GM12892 (cell line): ENCODE measurements at regions not wholly inside any gene's neighbourhood (a gene's known extent, or its start where the extent isn't known, plus 50 kb on each side); places are given as distances from the start of the nearest gene placed in this dataset.

Source experiments
- DNase-seq: peaks from one replicate; pipeline ENCODE4 v3.0.0; 2011; ENCODE audit not compliant: insufficient read length
- FAIRE-seq: peaks from 2 replicates; lab custom pipeline; 2011; peaks lifted over from hg19 to GRCh38; lab: Jason Lieb, UNC
- POLR2A ChIP-seq: IDR thresholded peaks from 2 replicates; pipeline ENCODE4 v1.6.1; 2011; ENCODE audit warnings: low read depth, low read length, control low read depth
- POLR2AphosphoS5 ChIP-seq: IDR thresholded peaks from 2 replicates; pipeline ENCODE4 v1.6.1; 2011; ENCODE audit warnings: low read depth, low read length, control low read depth
- TAF1 ChIP-seq: IDR thresholded peaks from 2 replicates; pipeline ENCODE4 v1.6.1; 2011; ENCODE audit warnings: low read depth, mild to moderate bottlenecking, control low read depth, low read length, borderline replicate concordance

GRCh38 chr3:40971191-40972168, 227.8 kb upstream of the CTNNB1 start:
- FAIRE-seq, result peak; percentile 96

GRCh38 chr3:40972350-40972749, 227.0 kb upstream of the CTNNB1 start:
- FAIRE-seq (peak; percentile 50), DNase-seq (no peak)
- TF ChIP-seq TAF1 (no peak), POLR2A (no peak), POLR2AphosphoS5 (no peak)

More at GRCh38 chr3:40971191-40972168, 227.8 kb upstream of the CTNNB1 start:
- TF ChIP-seq POLR2A, result no peak
- no peak for TF ChIP-seq TAF1
- TF ChIP-seq POLR2AphosphoS5, result no peak
- peak; percentile 25 for DNase-seq

GRCh38 chr3:40973141-40973540, 226.2 kb upstream of the CTNNB1 start:
- DNase-seq (no peak), FAIRE-seq (no peak)
- no peak for TF ChIP-seq TAF1
- TF ChIP-seq POLR2AphosphoS5, result no peak
- TF ChIP-seq POLR2A, result no peak

GRCh38 chr3:40975711-40976121, 223.6 kb upstream of the CTNNB1 start:
- TF ChIP-seq POLR2A, result no peak
- no peak for TF ChIP-seq TAF1
- no peak for TF ChIP-seq POLR2AphosphoS5
- FAIRE-seq (no peak), DNase-seq (no peak)

- TF ChIP-seq TAF1 (no peak), POLR2AphosphoS5 (no peak), POLR2A (no peak)
- FAIRE-seq (no peak), DNase-seq (no peak)
These were observed 223.1 kb upstream of the CTNNB1 start for GRCh38 chr3:40976241-40976640.

GRCh38 chr3:40978442-40978841, 220.9 kb upstream of the CTNNB1 start:
- DNase-seq, result no peak
- no peak for FAIRE-seq
- TF ChIP-seq TAF1 (no peak), POLR2A (no peak), POLR2AphosphoS5 (no peak)

- FAIRE-seq, result no peak
- DNase-seq, result no peak
- no peak for TF ChIP-seq POLR2AphosphoS5
These were observed 219.3 kb upstream of the CTNNB1 start for GRCh38 chr3:40979962-40980361.

- no peak for FAIRE-seq
- DNase-seq, result no peak
- TF ChIP-seq POLR2A (no peak), TAF1 (no peak), POLR2AphosphoS5 (no peak)
These were observed 218.8 kb upstream of the CTNNB1 start for GRCh38 chr3:40980467-40980866.

- TF ChIP-seq POLR2AphosphoS5, result no peak
- no peak for TF ChIP-seq TAF1
- TF ChIP-seq POLR2A, result no peak
- FAIRE-seq (no peak), DNase-seq (no peak)
These were observed 214.1 kb upstream of the CTNNB1 start for GRCh38 chr3:40985195-40985594.

- no peak for DNase-seq
- TF ChIP-seq TAF1 (no peak), POLR2AphosphoS5 (no peak), POLR2A (no peak)
- FAIRE-seq, result no peak
These were observed 210.8 kb upstream of the CTNNB1 start for GRCh38 chr3:40988468-40988867.

GRCh38 chr3:40989141-40990061, 209.9 kb upstream of the CTNNB1 start:
- no peak for TF ChIP-seq POLR2AphosphoS5
- TF ChIP-seq TAF1, result no peak
- no peak for TF ChIP-seq POLR2A
- DNase-seq, result no peak
- FAIRE-seq, result no peak

- TF ChIP-seq POLR2A (no peak), TAF1 (no peak), POLR2AphosphoS5 (no peak)
- FAIRE-seq, result no peak
- DNase-seq, result no peak
These were observed 209.2 kb upstream of the CTNNB1 start for GRCh38 chr3:40990062-40990456.
